NCI-H748 (cell line): ENCODE measurements at regions not wholly inside any gene's neighbourhood (a gene's known extent, or its start where the extent isn't known, plus 50 kb on each side); places are given as distances from the start of the nearest gene placed in this dataset.
A peak's percentile ranks its signal among the peaks of the same experiment; 100 is the strongest.
"Not testable (repeated sequence)": the region's sequence is repeated elsewhere in the genome, so short reads cannot be mapped to it uniquely, and the experiment has no call there.

Experiments used
- DNase-seq: peaks from one replicate; lab custom pipeline; 2025; ENCODE audit not compliant: unreplicated experiment; lab: John Stamatoyannopoulos, UW

DNA sequence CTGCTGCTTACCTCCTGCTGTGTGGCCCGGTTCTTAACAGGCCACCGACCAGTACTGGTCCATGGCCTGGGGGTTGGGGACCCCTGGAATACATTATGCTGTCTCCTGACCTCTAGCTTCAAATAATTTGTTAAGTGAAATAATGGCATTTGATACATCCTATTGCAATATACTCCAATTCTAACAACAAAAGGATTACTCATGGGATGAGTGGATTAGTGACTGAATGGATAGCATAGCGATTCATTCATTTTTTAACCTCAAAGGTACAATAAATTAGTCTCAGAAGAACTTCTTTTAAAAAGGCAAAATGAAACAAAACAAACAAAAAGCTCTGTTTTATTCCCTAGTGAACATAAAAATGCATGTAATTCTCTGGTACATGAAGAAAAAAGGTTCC lies 147.9 kb upstream of the PKP2 start:
- no peak for DNase-seq

DNA sequence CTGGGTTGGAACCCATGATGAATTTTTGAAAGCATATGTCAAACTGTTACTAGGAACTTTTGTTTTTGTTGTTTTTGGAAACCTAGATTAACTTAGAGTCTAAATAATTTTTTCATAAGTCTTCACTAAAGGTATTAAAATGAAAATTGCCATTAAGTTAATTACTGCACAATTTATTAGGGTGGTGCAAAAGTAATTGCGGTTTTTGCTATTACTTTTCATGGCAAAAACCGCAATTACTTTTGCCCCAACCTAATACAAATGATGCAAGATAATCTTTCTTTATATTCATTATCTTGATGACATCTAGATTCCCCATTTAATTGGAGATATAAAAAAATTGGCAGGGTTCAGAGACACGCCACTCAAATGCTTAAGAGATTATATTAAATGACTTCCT lies 145.0 kb upstream of the PKP2 start:
- no peak for DNase-seq

DNA sequence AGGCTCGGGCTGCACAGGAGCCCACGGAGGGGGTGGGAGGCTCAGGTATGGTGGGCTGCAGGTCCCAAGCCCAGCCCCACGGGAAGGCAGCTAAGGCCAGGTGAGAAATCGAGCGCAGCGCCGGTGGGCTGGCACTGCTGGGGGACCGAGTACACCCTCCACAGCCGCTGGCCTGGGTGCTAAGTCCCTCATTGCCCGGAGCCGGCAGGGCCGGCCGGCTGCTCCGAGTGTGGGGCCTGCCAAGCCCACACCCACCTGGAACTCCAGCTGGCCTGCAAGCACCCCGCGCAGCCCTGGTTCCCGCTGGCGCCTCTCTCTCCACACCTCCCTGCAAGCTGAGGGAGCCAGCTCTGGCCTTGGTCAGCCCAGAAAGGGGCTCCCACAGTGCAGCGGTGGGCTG lies 137.4 kb upstream of the PKP2 start:
- not testable (repeated sequence) for DNase-seq

GRCh38 chr12:33026791-33027190 lies 130.2 kb upstream of the PKP2 start:
- no peak for DNase-seq

GRCh38 chr12:33022724-33023123 lies 126.1 kb upstream of the PKP2 start:
- not testable (repeated sequence) for DNase-seq

GRCh38 chr12:33017029-33017428 lies 120.5 kb upstream of the PKP2 start:
- not testable (repeated sequence) for DNase-seq

- no peak for DNase-seq
Observed at GRCh38 chr12:33012226-33012625, 115.6 kb upstream of the PKP2 start.

DNA sequence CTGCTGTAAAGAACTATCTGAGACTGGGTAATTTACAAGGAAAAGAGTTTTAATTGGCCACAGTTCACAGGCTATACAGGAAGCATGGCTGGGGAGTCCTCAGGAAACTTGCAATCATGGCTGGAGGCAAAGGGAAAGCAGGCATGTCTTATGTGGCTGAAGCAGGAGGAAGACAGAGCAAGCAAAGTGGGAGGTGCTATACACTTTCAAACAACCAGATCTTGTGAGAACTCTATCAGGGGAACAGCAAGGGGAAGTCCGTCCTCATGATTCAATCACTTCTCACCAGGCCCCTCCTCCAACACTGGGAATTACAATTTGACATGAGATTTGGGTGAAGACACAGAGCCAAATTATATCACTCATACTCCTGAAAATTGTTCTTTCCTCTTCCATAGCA lies 109.5 kb upstream of the PKP2 start:
- no peak for DNase-seq

DNA sequence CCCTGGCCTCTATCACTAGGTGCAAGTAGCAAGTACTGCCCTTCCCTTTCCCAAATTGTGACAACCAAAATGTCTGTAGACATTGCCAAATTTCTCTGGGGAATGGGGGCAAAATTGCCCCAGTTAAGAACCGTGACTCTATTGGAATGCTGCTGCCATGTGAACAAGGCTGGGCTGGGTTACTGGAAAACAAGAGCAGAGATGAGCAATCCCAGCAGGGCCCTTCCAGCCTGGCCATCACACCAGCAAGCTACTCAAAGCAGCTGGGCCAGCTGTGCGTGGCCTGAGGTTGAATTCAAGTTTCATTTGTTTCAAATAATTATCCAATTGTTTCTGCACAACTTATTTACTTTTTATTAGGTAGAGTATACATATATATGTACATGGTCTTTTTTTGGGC lies 103.4 kb upstream of the PKP2 start:
- DNase-seq = no peak

DNA sequence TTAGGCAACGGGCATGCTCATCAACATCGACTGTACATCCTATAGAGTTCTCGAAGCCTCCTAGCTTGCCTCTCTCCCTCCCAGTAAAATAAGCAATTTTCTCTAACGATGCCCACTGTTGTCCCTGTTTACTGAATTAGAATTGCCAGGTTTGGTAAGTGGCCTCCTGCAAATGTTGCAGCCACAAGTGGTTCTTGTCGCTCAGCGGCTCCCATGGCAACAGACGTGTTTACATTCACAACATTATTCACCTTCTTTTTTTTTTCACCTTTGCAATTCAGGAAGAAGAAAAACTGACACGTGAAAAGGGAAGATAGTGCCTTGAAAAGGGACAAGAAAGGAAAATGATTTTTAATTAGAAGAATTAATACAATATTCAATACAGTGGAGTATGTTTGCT lies 100.9 kb upstream of the PKP2 start:
- DNase-seq = peak; percentile 100

DNA sequence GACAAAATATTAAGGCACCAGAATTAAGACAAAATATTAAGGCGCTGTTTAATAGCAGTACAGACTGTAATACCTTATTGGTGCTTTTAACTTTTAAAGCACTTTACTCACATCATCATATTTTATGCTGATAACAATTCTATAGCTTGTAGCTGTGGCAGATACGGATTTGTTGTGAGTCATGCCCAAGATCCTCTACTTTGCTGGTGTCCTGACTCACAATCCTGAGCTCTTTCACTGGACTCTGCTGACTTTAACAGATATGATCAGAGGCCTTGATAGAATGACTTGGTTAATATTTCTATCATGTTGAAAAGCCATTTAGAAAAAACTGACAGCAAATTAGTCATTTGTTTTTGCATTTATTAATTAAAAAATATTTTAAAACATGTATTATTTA lies 99.0 kb upstream of the PKP2 start:
- DNase-seq = no peak

DNA sequence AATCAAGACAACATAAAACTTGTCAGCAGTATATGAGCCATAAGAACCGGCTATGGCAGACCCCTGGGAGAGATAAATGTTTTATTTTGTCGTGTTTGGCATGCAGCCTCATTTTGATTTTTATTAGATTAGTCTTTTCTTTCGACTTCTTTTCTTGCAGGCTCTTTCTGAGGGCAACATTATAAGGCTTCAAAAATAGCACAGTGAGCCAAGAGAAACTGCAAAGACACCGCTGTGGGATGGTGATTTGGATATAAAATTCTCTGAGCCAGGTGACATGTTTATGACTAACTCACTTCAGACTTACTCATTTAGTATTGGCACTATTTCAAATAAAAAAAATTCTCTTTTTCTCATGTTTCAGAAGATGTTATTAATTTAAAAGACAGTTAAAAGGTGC lies 96.8 kb upstream of the PKP2 start:
- DNase-seq = no peak

- no peak for DNase-seq
Observed at GRCh38 chr12:32989705-32990104, 93.1 kb upstream of the PKP2 start.

DNA sequence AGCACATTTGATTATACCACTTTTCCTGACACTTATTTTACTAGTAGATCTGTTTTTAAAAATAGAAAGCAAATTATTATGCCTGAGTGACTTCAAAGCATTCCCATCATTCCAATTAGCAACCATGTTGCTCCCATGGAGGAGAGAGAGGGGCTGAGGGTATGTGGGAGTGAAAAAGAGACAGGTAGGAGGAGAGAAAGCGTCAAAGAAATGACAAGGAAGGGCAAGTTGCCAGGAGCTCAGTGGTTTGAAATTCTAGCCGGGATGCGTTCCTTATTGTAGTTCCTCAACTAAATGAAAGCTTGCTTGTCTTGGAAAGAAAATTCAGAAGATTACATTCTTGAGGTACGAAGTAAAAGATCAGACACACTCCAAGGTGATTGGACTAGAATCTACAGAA lies 92.4 kb upstream of the PKP2 start:
- no peak for DNase-seq

GRCh38 chr12:32987512-32987911 lies 90.9 kb upstream of the PKP2 start:
- DNase-seq = peak; percentile 90

DNA sequence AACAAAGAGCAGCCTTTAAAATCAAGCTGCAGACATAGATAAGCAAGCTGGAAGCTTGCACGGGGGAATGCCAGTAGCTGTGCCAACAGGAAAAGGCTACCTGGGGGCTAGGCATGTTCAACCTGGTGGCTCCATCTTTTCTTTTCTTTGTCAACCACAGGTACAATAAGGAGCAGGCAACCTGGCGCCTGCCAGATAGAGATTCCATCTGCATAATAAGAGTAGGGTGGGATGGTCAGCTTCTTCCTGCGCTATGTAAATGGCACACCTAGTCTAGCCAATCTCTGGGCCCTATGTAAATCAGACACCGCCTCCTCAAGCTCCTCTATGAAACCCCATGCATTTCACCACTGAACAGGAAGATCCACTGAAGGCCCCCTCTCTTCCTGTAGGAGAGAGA lies 87.4 kb upstream of the PKP2 start:
- DNase-seq = peak; percentile 98

DNA sequence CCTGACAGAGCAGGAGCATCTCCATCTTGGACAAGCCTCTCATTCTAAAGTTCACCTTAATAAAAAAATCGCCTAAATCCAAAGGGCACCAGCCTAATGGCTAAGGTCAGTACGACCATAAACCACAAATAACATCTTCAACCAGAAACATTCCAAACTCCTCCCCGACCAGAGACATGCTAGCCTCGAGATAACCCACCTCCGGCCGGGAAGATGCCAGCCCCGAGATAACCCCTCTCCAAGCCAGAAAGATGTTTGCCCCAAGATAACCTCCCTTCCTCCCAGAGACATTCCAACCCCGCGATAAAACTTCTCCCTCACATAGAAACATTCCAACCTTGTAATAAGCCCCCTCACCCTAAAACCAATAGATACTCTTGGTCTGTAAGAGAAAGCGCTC lies 86.8 kb upstream of the PKP2 start:
- no peak for DNase-seq

GRCh38 chr12:32981139-32981538 lies 84.6 kb upstream of the PKP2 start:
- DNase-seq = peak; percentile 68

DNA sequence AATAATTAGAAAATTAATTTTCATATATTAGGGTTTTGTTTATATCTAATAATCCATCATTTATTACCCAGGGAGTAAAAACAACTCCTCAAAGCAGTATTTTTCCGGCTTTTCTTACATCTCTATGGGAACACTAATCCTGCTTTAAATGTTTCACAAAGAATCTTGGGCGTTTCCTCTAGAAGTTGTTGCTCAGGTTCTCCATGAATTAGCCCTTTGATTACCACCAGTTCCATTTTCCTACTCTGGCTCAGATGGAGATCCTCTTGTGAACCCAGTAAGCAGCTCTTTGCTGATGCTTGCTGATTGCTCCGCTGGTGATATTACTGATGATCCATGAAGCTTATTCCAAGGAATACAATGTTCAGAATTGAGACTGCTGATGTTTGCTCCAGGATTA lies 78.5 kb upstream of the PKP2 start:
- no peak for DNase-seq

DNA sequence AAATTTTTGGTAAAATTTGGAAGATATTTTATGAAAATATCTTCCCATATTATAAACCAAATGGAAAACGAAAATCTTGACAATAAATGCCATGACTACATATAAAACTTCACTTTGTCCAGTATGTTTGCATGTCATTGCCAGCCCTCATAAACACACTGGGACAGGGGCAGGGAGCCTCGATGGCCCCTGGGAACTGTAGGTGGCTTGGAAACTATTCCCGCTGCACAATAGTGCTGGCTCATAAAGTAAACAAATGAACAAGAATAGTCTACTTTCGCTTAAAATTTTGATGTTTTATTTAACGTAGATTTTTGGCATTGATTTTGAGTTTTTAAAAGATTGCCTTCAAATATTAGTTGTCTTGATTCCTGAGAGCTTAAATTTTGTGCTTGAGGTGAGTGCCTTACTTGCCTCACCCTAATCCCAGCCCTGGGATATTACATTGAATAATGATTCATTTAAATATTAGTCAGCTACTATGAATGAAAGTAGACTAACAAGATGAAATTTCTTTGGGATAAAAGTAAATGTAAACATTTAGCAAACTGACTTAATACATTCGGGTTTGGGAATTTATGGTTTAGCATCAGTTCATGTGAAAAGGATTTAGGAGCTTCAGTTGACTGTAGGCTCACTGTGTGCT lies 74.0 kb upstream of the PKP2 start:
- no peak for DNase-seq

- DNase-seq = peak; percentile 99
Observed at GRCh38 chr12:32964981-32965585, 68.5 kb upstream of the PKP2 start.

DNA sequence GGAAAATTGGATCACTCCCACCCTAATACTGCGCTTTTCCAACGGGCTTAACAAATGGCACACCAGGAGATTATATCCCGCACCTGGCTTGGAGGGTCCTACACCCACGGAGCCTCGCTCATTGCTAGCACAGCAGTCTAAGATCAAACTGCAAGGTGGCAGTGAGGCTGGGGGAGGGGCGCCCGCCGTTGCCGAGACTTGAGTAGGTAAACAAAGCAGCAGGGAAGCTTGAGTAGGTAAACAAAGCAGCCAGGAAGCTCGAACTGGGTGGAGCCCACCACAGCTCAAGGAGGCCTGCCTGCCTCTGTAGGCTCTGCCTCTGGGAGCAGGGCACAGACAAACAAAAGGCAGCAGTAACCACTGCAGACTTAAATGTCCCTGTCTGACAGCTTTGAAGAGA lies 59.8 kb upstream of the PKP2 start:
- DNase-seq = not testable (repeated sequence)

DNA sequence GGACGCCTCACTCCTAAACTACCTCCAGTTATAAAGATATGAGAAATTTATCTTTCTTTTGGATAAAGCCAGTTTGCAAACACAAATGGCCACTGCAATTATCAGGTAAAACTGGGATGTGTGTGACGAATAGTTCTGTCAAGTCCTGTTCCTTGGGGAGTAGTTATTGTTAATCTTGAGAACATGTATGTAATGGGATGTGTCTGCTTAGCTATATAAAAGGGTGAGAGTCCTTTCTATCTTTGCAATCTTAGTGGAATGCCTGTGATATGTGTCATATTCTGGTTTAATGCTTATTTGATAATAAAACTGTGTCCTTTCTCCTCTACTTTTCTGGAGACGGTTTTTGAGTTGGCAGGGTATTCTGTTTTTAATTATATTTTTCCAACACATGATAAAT lies 56.1 kb upstream of the PKP2 start:
- no peak for DNase-seq
